ENCODE measurements at regions not wholly inside any gene's neighbourhood (a gene's known extent, or its start where the extent isn't known, plus 50 kb on each side); places are given as distances from the start of the nearest gene placed in this dataset.
"Not testable (repeated sequence)": the region's sequence is repeated elsewhere in the genome, so short reads cannot be mapped to it uniquely, and the experiment has no call there.

DNA sequence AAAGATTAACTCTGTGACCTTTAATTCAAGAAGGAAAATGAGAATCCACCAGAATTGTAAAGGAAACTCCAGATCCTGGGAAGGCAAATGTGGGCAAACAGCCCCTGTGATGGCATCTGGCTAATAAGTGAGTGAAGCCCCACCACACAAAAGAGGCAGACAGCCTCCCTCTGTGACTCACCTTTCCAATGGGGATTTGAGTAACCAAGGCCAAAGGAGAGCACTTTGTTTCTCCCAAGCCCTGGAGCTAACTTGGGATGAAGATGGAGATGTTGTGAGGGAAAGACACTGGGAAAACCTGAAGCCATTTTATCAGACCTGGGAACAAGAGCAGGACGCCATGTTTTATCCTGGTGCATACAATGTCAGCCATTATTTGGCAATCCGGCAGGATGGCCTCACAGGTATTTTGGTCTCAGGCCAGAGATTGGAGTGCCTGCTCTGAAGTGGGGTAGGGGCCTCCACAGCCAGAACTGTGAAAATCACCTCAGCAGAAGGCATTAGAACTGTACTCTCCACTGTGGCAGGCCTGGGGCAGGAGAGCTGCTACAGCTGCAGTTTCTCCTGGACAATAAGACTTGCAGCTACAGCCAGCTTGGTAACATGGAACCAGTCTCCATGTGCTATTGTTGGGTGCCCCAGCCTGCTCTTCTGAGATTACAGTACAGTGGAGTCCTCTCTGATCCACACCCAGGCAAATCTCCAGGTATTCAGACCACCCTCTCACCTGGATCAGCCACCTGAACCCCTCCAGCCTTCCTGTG is 96.6 kb upstream of the PCED1B start:
- no peak for DNase-seq (ENCODE audit: low read depth, low spot score)

GRCh38 chr12:46983393-46983793 is 96.0 kb upstream of the PCED1B start:
- no peak for DNase-seq (ENCODE audit: low read depth, low spot score)

DNA sequence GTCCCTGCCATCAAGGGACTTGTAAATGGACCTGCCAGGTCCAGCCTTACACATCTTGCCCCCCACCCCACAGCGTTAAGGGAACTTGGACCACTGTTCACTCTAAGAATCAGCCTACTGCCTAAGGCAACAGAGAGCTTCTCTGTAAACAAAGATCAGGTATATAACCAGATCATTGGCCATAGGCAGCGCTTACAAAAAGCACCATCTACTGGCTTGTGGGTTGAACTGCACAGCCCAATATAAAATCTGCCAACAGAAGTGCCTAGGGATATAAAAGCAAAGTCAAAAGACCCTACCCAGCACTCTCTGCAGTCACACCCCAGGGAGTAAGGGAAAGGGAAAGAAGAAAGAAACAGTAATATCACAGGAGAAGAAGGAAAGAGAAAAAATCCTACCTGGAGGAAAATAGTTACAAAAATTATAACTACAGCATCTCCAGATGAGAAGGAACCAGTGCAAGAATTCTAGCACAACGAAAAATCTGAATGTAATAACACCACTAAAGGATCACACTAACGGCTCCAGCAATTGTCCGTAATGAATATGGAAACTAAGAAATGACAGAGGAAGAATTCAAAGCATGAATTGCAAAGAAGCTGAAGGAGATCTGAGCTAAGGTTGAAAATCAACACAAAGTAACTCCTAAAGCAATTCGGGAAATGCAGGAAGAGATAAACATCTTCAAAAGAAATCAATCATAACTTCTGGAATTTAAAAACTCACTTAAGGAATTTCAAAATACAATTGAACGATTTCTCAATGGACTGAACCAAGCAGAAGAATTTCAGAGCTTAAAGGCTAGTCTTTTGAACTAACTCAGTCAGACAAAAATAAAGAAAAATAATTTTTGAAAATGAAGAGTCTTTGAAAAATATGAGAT is 95.2 kb upstream of the PCED1B start:
- DNase-seq (ENCODE audit: low read depth, low spot score) = peak; percentile 50

DNA sequence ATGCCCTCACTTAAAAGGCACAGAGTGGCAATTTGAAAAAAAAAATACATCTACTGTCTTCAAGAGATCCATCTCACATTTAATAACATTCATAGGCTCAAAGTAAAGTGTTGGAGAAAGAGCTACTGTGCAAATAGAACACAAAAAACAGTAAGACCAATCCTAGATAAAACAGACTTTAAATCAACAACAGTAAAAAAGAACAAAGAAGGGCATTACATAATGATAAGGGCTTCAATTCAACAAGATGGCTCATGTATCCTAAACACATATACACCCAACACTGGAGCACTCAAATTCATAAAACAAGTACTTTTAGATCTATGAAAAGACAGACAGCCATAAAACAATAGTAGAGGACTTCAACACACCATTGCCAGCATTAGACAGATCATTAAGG is 93.6 kb upstream of the PCED1B start:
- DNase-seq (ENCODE audit: low read depth, low spot score) = no peak

- DNase-seq (ENCODE audit: low read depth, low spot score) = not testable (repeated sequence)
These were observed 91.3 kb upstream of the PCED1B start for GRCh38 chr12:46988122-46988521.

DNA sequence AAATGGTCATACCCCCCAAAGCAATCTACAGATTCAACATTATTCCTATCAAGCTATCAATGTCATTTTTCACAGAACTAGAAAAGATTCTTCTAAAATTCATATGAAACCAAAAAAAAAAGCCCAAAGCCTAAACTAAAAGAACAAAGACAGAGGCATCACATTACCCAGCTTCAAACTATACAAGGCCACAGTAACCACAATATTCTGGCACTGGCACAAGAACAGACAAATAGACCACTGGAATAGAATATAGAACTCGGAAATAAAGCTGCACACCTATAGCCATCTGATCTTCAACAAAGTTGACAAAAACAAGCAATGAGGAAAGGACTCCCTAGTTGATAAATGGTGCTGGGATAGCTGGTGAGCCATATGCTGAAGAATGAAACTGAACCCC is 89.2 kb upstream of the PCED1B start:
- DNase-seq (ENCODE audit: low read depth, low spot score) = no peak

DNA sequence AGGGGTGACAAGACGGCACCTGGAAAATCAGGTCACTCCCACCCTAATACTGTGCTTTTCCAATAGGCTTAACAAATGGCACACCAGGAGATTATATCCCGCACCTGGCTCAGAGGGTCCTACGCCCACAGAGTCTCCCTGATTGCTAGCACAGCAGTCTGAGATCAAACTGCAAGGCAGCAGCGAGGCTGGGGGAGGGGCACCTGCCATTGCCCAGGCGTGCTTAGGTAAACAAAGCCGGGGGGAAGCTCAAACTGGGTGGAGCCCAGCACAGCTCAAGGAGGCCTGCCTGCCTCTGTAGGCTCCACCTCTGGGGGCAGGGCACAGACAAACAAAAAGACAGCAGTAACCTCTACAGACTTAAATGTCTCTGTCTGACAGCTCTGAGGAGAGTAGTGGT is 87.4 kb upstream of the PCED1B start:
- not testable (repeated sequence) for DNase-seq (ENCODE audit: low read depth, low spot score)

DNA sequence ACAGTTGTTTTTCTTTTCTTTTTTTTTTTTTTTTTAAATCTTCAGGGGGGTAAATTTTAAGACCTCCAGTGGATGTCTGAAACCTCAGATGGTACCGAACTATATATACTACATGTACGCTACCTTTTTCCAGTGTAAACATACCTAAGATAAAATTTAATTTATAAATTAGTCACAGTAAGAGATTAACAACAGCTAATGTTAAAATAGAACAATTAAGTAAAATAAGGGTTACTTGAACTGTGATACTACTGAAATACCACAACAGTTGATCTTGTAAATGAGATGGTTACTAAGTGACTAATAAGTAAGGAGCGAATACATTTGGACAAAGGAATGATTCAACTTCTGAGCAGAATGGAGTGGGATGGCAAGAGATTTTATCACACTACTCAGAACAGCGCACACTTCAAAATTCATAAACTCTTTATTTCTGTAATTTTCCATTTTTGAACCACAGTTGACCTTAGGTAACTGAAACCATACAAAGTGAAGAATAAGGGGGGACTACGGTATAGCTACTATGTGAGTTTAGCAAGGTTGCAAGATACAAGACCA is 80.5 kb upstream of the PCED1B start:
- no peak for DNase-seq (ENCODE audit: low read depth, low spot score)

- no peak for DNase-seq (ENCODE audit: low read depth, low spot score)
These were observed 74.8 kb upstream of the PCED1B start for GRCh38 chr12:47004634-47005033.

DNA sequence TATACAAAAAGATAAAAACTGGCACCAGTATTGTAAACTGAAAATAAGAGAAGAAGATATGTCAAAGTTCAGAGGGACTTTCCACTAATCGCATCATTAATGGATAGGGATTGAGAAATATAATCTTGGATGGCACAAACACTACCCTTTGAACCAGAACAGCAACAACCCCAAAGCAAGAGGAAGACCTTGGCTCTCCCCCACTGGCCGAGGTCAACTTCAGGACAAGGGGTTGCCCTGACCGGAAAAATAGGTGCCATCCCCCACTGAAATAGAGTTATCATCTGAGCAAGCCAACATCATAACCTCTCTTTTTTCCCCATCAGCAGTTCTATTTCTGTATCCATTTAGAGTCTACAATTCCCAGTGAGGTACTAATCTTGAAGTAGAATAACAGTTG is 72.4 kb upstream of the PCED1B start:
- DNase-seq (ENCODE audit: low read depth, low spot score) = no peak

DNA sequence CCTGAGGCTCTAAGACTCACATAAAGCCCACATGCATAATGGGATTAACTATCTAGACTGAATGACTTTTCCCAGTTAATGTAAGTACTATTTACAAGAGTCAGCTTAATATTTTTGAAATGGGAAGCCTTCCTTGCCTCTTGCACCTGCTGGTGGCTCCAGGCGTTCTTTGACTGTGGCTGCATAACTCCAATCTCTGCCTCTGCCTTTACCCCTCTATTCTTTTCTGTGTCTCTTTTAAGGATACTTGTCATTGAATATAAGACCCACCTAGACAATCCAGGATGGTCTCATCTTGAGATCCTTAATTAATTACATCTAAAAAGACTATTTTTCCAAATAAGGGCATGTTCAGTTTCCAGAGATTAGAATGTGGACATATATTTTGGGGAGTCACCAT is 66.9 kb upstream of the PCED1B start:
- DNase-seq (ENCODE audit: low read depth, low spot score) = no peak

DNA sequence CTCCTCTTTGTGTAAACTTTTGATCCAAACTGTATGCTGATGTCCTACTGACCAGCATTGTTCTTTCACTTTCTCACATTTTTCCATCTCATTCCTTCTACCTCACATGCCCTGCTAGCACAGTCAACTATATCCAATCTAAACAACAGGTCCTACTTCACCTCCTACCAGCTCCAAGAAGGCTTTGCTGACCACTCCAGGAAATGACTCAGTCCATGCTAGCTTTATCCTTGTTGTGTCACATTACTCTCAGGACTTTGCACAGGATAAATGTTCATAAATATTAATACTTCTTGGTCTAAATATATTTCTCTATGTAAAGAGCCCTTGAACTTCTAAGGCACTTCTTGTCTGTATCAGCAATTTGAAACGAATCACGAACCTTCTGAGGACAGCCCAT is 64.9 kb upstream of the PCED1B start:
- DNase-seq (ENCODE audit: low read depth, low spot score) = peak; percentile 54

GRCh38 chr12:47015381-47015780 is 64.0 kb upstream of the PCED1B start:
- DNase-seq (ENCODE audit: low read depth, low spot score) = no peak

DNA sequence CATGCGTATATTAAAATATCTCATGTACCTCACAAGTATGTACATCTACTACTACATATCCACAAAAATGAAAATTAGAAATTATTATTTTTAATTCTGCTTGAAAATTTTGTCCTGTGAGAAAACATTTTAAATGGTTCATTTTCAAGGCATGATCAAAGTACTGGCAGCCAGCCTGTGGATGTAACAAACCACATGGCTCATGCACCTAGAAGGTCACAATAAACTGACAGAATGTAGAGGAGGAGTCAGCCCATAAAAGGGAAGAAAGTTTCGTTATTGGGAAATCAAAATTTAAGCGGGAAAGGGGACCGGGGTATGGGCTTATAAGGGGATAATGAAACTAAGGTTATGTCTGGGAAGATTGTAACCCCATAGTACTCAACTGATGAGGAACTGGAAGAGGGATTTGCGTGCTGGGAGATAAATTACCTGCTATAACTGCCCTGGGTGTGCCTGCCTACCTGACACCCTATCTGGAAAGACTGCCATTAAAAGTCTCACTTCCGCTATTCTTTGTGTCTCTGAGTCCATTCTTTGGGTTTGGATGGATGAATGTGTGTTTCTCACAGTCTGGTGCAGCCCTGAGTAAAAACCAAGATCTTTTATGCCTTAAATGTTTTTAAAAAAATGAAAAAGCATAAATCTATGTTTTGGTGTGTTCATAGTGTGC is 62.2 kb upstream of the PCED1B start:
- DNase-seq (ENCODE audit: low read depth, low spot score) = no peak

GRCh38 chr12:47017901-47018475 is 61.4 kb upstream of the PCED1B start:
- DNase-seq (ENCODE audit: low read depth, low spot score) = no peak

GRCh38 chr12:47020211-47020821 is 59.1 kb upstream of the PCED1B start:
- DNase-seq (ENCODE audit: low read depth, low spot score) = no peak

GRCh38 chr12:47021298-47021697 is 58.1 kb upstream of the PCED1B start:
- DNase-seq (ENCODE audit: low read depth, low spot score) = peak; percentile 60

- DNase-seq (ENCODE audit: low read depth, low spot score) = no peak
These were observed 57.1 kb upstream of the PCED1B start for GRCh38 chr12:47022296-47022695.

- no peak for DNase-seq (ENCODE audit: low read depth, low spot score)
These were observed 56.1 kb upstream of the PCED1B start for GRCh38 chr12:47023311-47023710.

DNA sequence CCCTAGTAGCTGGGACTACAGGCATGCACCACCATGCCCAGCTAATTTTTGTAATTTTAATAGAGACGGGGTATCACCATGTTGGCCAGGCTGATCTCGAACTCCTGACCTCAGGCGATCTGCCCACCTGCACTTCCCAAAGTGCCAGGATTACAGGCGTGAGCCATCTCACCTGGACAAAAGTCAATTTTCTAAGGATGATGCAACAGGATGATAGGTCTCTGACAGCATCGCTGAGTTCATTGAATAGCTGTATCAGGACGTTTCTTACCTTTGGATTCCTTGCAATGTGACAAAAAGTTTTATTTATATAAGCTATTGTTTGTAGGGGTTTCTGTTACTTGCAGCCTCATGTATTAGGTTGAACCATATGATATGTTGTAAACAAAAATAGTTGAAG is 55.5 kb upstream of the PCED1B start:
- no peak for DNase-seq (ENCODE audit: low read depth, low spot score)

DNA sequence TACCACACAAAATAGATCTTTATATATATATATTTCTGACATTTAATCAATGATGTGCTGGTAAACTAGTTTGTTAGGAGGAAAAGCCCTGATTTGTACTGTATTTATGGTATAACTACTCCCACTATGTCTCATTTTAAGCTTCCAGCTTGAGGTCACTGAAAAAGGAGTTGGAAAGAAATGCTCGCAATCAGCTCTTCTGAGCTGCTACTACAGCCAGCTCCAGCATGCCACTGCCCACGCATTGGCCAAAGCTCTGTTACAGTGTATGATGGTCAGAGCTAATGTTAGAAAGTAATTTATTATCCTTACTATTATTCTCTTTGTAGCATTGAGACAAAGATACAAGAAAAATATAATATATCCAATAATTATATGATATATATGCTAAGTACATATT is 55.0 kb upstream of the PCED1B start:
- DNase-seq (ENCODE audit: low read depth, low spot score) = no peak
